ENCODE measurements at regions not wholly inside any gene's neighbourhood (a gene's known extent, or its start where the extent isn't known, plus 50 kb on each side); places are given as distances from the start of the nearest gene placed in this dataset.

- TF ChIP-seq CTCF (conservative IDR thresholded peaks at IDR 0.05) (no peak), ZFX (IDR thresholded peaks at IDR 0.05) (no peak)
Measured at GRCh38 chr2:19631871-19632270, 269.9 kb downstream of the TTC32 start.

Measured in C4-2B (cell line).